Ishikawa (cell line): ENCODE measurements at regions not wholly inside any gene's neighbourhood (a gene's known extent, or its start where the extent isn't known, plus 50 kb on each side); places are given as distances from the start of the nearest gene placed in this dataset.

Experiments used
- CEBPB ChIP-seq: IDR thresholded peaks from 2 replicates; pipeline ENCODE4 v1.6.1; 2012
- EGR1 ChIP-seq: IDR thresholded peaks from 2 replicates; pipeline ENCODE4 v1.6.1; 2012
- EP300 ChIP-seq: IDR thresholded peaks from 2 replicates; pipeline ENCODE4 v1.6.1; 2012; ENCODE audit warnings: borderline replicate concordance
- FOXM1 ChIP-seq: IDR thresholded peaks from 2 replicates; pipeline ENCODE4 v1.6.1; 2012; ENCODE audit warnings: low read depth, borderline replicate concordance
- NFIC ChIP-seq: IDR thresholded peaks from 2 replicates; pipeline ENCODE4 v1.6.1; 2012
- RAD21 ChIP-seq: IDR thresholded peaks from 2 replicates; pipeline ENCODE4 v1.6.1; 2012; ENCODE audit warnings: low read depth
- TAF1 ChIP-seq: IDR thresholded peaks from 2 replicates; pipeline ENCODE4 v1.6.1; 2012; ENCODE audit warnings: low read depth, mild to moderate bottlenecking
- TCF12 ChIP-seq: IDR thresholded peaks from 2 replicates; pipeline ENCODE4 v1.6.1; 2012; ENCODE audit warnings: low read depth
- ZBTB7A ChIP-seq: IDR thresholded peaks from 2 replicates; pipeline ENCODE4 v1.6.1; 2012; ENCODE audit warnings: low read depth
- TF ChIP-seq, protein P1 (sequence below): IDR thresholded peaks from 2 replicates; pipeline ENCODE4 v1.6.1; 2012
- TF ChIP-seq, protein P2 (sequence below): IDR thresholded peaks from 2 replicates; pipeline ENCODE4 v1.6.1; 2012
- TF ChIP-seq, protein P3 (sequence below): IDR thresholded peaks from 2 replicates; pipeline ENCODE4 v1.6.1; 2012; ENCODE audit warnings: low read depth, mild to moderate bottlenecking

DNA sequence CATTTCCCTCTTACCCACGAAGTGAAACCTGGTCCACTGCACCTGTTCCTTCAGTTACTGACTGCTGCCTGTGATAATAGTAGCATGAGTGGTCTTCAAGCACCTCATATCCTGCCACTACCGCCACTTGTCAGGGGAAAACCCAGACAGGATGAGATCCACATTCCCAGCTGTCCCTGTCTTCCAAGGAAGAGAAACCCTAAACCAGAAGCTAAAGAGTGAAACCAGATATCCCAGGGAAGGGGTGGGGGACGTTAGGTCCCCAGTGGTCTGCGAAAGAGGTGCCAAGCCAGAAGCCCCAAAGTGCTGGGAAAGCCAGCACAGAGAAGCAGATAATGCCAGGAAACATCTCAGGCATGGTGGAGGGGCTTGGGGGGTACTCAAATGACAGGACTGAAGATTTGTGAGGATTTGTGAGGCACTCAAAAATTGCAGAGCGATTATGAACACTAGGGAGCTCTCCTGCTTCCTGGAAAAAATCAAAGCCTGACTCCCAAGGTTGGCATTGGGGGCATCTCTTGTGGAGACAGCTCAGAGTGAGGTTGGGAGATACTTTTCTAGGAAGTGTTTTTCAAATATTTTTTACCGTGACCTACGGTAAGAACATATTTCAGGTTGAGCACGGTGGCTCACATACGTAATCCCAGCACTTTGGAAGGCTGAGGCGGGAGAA is 77.9 kb downstream of the TMEM30B start:
- TF ChIP-seq, protein P1, sequence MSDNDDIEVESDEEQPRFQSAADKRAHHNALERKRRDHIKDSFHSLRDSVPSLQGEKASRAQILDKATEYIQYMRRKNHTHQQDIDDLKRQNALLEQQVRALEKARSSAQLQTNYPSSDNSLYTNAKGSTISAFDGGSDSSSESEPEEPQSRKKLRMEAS, result no peak
- TF ChIP-seq RAD21 (no peak), TCF12 (no peak), EP300 (no peak), NFIC (no peak), ZBTB7A (no peak), TAF1 (no peak), FOXM1 (no peak), CEBPB (no peak), EGR1 (no peak)
- TF ChIP-seq, protein P2, sequence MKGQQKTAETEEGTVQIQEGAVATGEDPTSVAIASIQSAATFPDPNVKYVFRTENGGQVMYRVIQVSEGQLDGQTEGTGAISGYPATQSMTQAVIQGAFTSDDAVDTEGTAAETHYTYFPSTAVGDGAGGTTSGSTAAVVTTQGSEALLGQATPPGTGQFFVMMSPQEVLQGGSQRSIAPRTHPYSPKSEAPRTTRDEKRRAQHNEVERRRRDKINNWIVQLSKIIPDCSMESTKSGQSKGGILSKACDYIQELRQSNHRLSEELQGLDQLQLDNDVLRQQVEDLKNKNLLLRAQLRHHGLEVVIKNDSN, result no peak
- TF ChIP-seq, protein P3, sequence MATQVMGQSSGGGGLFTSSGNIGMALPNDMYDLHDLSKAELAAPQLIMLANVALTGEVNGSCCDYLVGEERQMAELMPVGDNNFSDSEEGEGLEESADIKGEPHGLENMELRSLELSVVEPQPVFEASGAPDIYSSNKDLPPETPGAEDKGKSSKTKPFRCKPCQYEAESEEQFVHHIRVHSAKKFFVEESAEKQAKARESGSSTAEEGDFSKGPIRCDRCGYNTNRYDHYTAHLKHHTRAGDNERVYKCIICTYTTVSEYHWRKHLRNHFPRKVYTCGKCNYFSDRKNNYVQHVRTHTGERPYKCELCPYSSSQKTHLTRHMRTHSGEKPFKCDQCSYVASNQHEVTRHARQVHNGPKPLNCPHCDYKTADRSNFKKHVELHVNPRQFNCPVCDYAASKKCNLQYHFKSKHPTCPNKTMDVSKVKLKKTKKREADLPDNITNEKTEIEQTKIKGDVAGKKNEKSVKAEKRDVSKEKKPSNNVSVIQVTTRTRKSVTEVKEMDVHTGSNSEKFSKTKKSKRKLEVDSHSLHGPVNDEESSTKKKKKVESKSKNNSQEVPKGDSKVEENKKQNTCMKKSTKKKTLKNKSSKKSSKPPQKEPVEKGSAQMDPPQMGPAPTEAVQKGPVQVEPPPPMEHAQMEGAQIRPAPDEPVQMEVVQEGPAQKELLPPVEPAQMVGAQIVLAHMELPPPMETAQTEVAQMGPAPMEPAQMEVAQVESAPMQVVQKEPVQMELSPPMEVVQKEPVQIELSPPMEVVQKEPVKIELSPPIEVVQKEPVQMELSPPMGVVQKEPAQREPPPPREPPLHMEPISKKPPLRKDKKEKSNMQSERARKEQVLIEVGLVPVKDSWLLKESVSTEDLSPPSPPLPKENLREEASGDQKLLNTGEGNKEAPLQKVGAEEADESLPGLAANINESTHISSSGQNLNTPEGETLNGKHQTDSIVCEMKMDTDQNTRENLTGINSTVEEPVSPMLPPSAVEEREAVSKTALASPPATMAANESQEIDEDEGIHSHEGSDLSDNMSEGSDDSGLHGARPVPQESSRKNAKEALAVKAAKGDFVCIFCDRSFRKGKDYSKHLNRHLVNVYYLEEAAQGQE, result no peak
